ENCODE measurements at regions not wholly inside any gene's neighbourhood (a gene's known extent, or its start where the extent isn't known, plus 50 kb on each side); places are given as distances from the start of the nearest gene placed in this dataset.

GRCh38 chr3:102140116-102140515 lies 290.8 kb downstream of the NFKBIZ start:
- no peaks in the 10 kb centered on the region for H3K36me3 ChIP-seq (replicated peaks; ENCODE audit: insufficient read depth, low read depth)
- no peak overlapping the region for H3K4me3 ChIP-seq
- no peak for DNase-seq (ENCODE audit: low spot score)
- TF ChIP-seq, protein P1, sequence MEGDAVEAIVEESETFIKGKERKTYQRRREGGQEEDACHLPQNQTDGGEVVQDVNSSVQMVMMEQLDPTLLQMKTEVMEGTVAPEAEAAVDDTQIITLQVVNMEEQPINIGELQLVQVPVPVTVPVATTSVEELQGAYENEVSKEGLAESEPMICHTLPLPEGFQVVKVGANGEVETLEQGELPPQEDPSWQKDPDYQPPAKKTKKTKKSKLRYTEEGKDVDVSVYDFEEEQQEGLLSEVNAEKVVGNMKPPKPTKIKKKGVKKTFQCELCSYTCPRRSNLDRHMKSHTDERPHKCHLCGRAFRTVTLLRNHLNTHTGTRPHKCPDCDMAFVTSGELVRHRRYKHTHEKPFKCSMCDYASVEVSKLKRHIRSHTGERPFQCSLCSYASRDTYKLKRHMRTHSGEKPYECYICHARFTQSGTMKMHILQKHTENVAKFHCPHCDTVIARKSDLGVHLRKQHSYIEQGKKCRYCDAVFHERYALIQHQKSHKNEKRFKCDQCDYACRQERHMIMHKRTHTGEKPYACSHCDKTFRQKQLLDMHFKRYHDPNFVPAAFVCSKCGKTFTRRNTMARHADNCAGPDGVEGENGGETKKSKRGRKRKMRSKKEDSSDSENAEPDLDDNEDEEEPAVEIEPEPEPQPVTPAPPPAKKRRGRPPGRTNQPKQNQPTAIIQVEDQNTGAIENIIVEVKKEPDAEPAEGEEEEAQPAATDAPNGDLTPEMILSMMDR (IDR thresholded peaks at IDR 0.05; ENCODE audit: poor library complexity), result no peak
- TF ChIP-seq EZH2 (IDR thresholded peaks at IDR 0.05; ENCODE audit: borderline replicate concordance) (no peak), EZH2phosphoT487 (IDR thresholded peaks at IDR 0.05; ENCODE audit: low read depth, severe bottlenecking, unreplicated experiment) (no peak)
- no peak overlapping the region for H2AFZ ChIP-seq
- H3K9me3 ChIP-seq (ENCODE audit: low read depth), result no peaks in the 10 kb centered on the region
- H4K20me1 ChIP-seq (ENCODE audit: insufficient read depth, poor library complexity, severe bottlenecking), result no peaks in the 10 kb centered on the region
- H3K79me2 ChIP-seq, result no peaks in the 10 kb centered on the region
- no peaks in the 10 kb centered on the region for H3K27me3 ChIP-seq
- no peak overlapping the region for H3K4me2 ChIP-seq
- no peak overlapping the region for H3K27ac ChIP-seq
- WGBS (ENCODE audit: low lambda C conversion rate, missing lambda C conversion rate), result 85% methylated on average over 3 of the region's 3 CpGs
- H3K9me2 ChIP-seq (replicated peaks; ENCODE audit: insufficient read depth), result no peaks in the 10 kb centered on the region
- H3K4me1 ChIP-seq (ENCODE audit: insufficient read depth), result peaks cover 15% of the 10 kb centered on the region

- Histone ChIP-seq H3K27ac (peak overlapping the region; percentile 43), H4K20me1 (ENCODE audit: insufficient read depth, poor library complexity, severe bottlenecking) (no peaks in the 10 kb centered on the region), H3K36me3 (replicated peaks; ENCODE audit: insufficient read depth, low read depth) (no peaks in the 10 kb centered on the region), H3K27me3 (no peaks in the 10 kb centered on the region), H2AFZ (no peak overlapping the region), H3K4me1 (ENCODE audit: insufficient read depth) (peaks cover 8% of the 10 kb centered on the region), H3K9me3 (ENCODE audit: low read depth) (no peaks in the 10 kb centered on the region), H3K4me2 (peak overlapping the region; percentile 35), H3K9me2 (replicated peaks; ENCODE audit: insufficient read depth) (no peaks in the 10 kb centered on the region), H3K4me3 (no peak overlapping the region), H3K79me2 (no peaks in the 10 kb centered on the region)
- TF ChIP-seq EZH2phosphoT487 (IDR thresholded peaks at IDR 0.05; ENCODE audit: low read depth, severe bottlenecking, unreplicated experiment) (no peak), EZH2 (IDR thresholded peaks at IDR 0.05; ENCODE audit: borderline replicate concordance) (no peak)
- TF ChIP-seq, protein P1 (IDR thresholded peaks at IDR 0.05; ENCODE audit: poor library complexity), result no peak
- WGBS (ENCODE audit: low lambda C conversion rate, missing lambda C conversion rate), result 37% methylated on average over 5 of the region's 5 CpGs
- DNase-seq (ENCODE audit: low spot score), result no peak
Measured at GRCh38 chr3:102141096-102141927, 292.0 kb downstream of the NFKBIZ start.

DNA sequence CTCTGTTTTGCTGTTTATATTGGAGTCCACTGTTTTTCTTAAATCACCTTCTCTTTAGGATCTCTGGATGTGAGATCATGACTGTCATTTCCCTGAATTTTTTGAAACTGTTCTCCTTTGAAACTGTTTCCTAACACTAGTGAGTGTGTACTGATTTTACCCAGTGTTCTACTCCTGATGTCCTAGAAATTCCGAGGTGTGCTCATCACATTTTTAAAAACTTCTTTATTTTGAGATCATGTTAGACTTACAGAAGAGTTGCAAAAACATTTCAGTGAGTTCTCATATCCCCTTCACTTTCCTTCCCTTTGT lies 292.6 kb downstream of the NFKBIZ start:
- no peak overlapping the region for H2AFZ ChIP-seq
- H3K4me2 ChIP-seq, result peak overlapping the region; percentile 35
- DNase-seq (ENCODE audit: low spot score), result no peak
- TF ChIP-seq, protein P1 (IDR thresholded peaks at IDR 0.05; ENCODE audit: poor library complexity), result no peak
- TF ChIP-seq EZH2phosphoT487 (IDR thresholded peaks at IDR 0.05; ENCODE audit: low read depth, severe bottlenecking, unreplicated experiment) (no peak), EZH2 (IDR thresholded peaks at IDR 0.05; ENCODE audit: borderline replicate concordance) (no peak)
- no peaks in the 10 kb centered on the region for H3K9me2 ChIP-seq (replicated peaks; ENCODE audit: insufficient read depth)
- no peaks in the 10 kb centered on the region for H3K27me3 ChIP-seq
- peaks cover 8% of the 10 kb centered on the region for H3K4me1 ChIP-seq (ENCODE audit: insufficient read depth)
- no peaks in the 10 kb centered on the region for H3K9me3 ChIP-seq (ENCODE audit: low read depth)
- H4K20me1 ChIP-seq (ENCODE audit: insufficient read depth, poor library complexity, severe bottlenecking), result no peaks in the 10 kb centered on the region
- no peaks in the 10 kb centered on the region for H3K36me3 ChIP-seq (replicated peaks; ENCODE audit: insufficient read depth, low read depth)
- peak overlapping the region; percentile 43 for H3K27ac ChIP-seq
- no peak overlapping the region for H3K4me3 ChIP-seq
- H3K79me2 ChIP-seq, result no peaks in the 10 kb centered on the region
- 80% methylated on average over 1 of the region's 1 CpG for WGBS (ENCODE audit: low lambda C conversion rate, missing lambda C conversion rate)
